ENCODE measurements at regions not wholly inside any gene's neighbourhood (a gene's known extent, or its start where the extent isn't known, plus 50 kb on each side); places are given as distances from the start of the nearest gene placed in this dataset.

DNA sequence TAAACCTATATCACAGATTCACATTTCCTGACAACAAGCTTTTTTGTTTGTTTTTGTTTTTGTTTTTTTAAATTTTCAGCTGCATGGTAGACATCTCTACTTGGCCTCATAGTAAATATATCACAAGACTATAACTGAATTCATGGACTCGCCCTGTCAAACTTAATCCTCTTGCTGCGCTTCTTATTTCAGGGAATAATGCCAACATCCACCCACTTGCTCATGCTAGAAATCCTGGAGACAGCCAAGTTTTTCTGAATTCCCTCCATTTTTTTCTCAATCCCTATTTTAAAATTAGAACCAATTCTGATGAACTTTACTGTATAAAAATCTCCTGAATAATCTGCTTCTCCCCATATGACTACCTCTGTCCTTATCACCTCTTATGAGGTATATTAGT, 283.6 kb upstream of the RPS23 start:
- Histone ChIP-seq H3K36me3 (no peaks in the 10 kb centered on the region), H3K9me3 (no peaks in the 10 kb centered on the region), H3K27ac (no peak overlapping the region), H3K4me1 (no peaks in the 10 kb centered on the region), H3K4me3 (no peak overlapping the region), H3K27me3 (no peaks in the 10 kb centered on the region)
- no peak for DNase-seq (ENCODE audit: low spot score in 2 of 2)
- intact Hi-C loops (cut with DNase I; ENCODE audit: low total_unique reads), result no loop called here
- TF ChIP-seq POLR2A (IDR thresholded peaks at IDR 0.05) (no peak), POLR2AphosphoS5 (IDR thresholded peaks at IDR 0.05) (no peak)
- TF ChIP-seq, protein P1, sequence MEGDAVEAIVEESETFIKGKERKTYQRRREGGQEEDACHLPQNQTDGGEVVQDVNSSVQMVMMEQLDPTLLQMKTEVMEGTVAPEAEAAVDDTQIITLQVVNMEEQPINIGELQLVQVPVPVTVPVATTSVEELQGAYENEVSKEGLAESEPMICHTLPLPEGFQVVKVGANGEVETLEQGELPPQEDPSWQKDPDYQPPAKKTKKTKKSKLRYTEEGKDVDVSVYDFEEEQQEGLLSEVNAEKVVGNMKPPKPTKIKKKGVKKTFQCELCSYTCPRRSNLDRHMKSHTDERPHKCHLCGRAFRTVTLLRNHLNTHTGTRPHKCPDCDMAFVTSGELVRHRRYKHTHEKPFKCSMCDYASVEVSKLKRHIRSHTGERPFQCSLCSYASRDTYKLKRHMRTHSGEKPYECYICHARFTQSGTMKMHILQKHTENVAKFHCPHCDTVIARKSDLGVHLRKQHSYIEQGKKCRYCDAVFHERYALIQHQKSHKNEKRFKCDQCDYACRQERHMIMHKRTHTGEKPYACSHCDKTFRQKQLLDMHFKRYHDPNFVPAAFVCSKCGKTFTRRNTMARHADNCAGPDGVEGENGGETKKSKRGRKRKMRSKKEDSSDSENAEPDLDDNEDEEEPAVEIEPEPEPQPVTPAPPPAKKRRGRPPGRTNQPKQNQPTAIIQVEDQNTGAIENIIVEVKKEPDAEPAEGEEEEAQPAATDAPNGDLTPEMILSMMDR (IDR thresholded peaks at IDR 0.05), result no peak

DNA sequence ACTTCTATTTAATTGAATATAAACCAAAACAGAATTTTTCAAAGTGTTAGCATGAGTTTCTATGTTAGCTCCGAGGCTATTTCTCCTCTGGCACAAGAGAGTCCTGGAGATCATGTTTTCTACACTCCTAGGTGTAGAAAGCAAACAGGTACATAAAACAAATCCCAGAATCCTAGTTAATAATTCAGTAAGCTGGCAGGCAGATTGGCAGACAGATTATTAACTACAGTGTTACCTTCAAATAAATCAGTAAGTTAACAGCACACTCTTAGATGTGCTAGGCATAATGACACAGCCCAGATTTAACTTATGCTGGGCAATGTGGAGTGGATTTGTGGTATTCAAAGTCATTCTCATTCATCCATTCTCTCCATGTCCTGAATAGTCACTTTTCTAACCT, 282.8 kb upstream of the RPS23 start:
- H3K9me3 ChIP-seq, result no peaks in the 10 kb centered on the region
- H3K27ac ChIP-seq, result no peak overlapping the region
- no peaks in the 10 kb centered on the region for H3K4me1 ChIP-seq
- TF ChIP-seq, protein P1 (IDR thresholded peaks at IDR 0.05), result no peak
- TF ChIP-seq POLR2AphosphoS5 (IDR thresholded peaks at IDR 0.05), result no peak
- DNase-seq (ENCODE audit: low spot score in 2 of 2), result no peak
- no peaks in the 10 kb centered on the region for H3K36me3 ChIP-seq
- no peaks in the 10 kb centered on the region for H3K27me3 ChIP-seq
- intact Hi-C loops (cut with DNase I; ENCODE audit: low total_unique reads), result no loop called here
- H3K4me3 ChIP-seq, result no peak overlapping the region

DNA sequence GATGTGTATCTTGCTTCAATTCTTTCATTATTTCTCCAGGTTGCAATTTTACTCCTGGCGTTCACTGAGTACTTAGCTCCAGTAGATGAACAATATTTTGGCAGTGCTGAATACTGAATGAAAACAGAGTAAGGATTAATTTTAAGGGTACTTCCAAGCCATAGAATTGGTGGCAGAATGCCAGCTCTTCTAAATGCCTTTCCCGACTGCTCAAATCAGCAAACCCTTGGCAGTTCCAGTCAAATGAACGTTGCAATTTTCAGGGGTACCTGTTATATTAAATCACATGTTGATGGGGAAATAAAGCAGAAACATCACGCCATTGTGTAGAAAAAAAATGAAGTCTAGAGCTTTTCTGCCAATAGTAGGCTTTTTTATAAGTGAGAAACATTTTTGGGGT, 282.4 kb upstream of the RPS23 start:
- no peaks in the 10 kb centered on the region for H3K36me3 ChIP-seq
- H3K27ac ChIP-seq, result no peak overlapping the region
- H3K27me3 ChIP-seq, result no peaks in the 10 kb centered on the region
- intact Hi-C loops (cut with DNase I; ENCODE audit: low total_unique reads), result no loop called here
- no peaks in the 10 kb centered on the region for H3K9me3 ChIP-seq
- H3K4me3 ChIP-seq, result no peak overlapping the region
- no peak for TF ChIP-seq POLR2A (IDR thresholded peaks at IDR 0.05)
- no peak for TF ChIP-seq POLR2AphosphoS5 (IDR thresholded peaks at IDR 0.05)
- TF ChIP-seq, protein P1 (IDR thresholded peaks at IDR 0.05), result no peak
- H3K4me1 ChIP-seq, result no peaks in the 10 kb centered on the region
- DNase-seq (ENCODE audit: low spot score in 2 of 2), result no peak

DNA sequence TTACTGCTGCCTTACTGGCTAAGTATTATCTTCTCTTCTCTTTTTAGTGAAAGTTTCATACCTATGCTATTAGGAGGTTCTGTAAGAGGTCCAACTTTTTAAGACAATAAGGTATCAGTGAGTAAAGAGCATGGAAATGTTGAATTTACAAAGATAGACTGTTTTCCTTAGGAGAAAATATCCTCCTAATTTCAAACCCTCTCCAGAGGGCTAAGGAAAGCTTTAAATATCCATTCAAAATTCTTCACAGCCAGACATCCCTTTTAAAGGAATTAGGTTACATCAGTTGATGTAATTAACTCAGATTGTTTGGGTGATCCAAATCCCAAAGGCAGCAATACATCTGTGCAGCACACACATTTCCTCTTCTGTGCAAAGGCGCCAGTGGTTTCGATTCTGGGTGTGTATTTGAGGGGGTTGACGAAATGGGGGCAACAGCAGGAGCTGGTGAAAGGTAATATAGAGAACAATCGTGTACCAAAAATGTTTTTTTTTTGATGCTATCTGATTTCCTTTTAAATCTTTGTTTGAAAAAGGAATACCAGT, 273.8 kb upstream of the RPS23 start:
- TF ChIP-seq POLR2A (IDR thresholded peaks at IDR 0.05) (no peak), POLR2AphosphoS5 (IDR thresholded peaks at IDR 0.05) (no peak)
- TF ChIP-seq, protein P1 (IDR thresholded peaks at IDR 0.05), result no peak
- intact Hi-C loops (cut with DNase I; ENCODE audit: low total_unique reads), result loop anchor here (10.0 kb wide), 1 partner anchor 363 kb away; no protein-coding TSS in a partner anchor
- Histone ChIP-seq H3K27ac (no peak overlapping the region), H3K4me3 (no peak overlapping the region), H3K4me1 (no peaks in the 10 kb centered on the region), H3K27me3 (no peaks in the 10 kb centered on the region), H3K36me3 (no peaks in the 10 kb centered on the region), H3K9me3 (no peaks in the 10 kb centered on the region)
- DNase-seq (ENCODE audit: low spot score in 2 of 2), result no peak

DNA sequence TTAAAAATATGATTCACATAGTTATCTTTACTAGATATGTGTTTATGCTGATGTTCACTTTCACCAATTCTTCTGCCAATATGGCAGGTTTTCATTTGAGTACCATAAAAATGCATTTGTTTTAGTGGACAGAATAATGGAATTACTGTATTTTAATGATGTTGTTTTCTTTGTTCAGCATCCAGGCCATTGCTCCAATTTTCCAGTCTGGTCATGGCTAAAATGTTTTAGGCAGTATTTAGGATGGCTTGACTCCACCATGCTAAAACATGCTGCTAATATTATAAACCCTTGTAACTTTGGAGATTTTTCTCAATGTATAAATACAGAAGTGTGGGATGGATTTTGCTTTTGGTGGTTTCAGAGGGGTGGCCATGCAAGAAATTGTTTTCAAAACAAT, 273.0 kb upstream of the RPS23 start:
- intact Hi-C loops (cut with DNase I; ENCODE audit: low total_unique reads), result loop anchor here (10.0 kb wide), 1 partner anchor 364 kb away; no protein-coding TSS in a partner anchor
- no peak for DNase-seq (ENCODE audit: low spot score in 2 of 2)
- no peak for TF ChIP-seq POLR2AphosphoS5 (IDR thresholded peaks at IDR 0.05)
- TF ChIP-seq, protein P1 (IDR thresholded peaks at IDR 0.05), result no peak
- no peak for TF ChIP-seq POLR2A (IDR thresholded peaks at IDR 0.05)

More for the DNA sequence above, 273.0 kb upstream of the RPS23 start:
- no peaks in the 10 kb centered on the region for H3K9me3 ChIP-seq
- H3K36me3 ChIP-seq, result no peaks in the 10 kb centered on the region
- no peak overlapping the region for H3K4me3 ChIP-seq
- no peaks in the 10 kb centered on the region for H3K27me3 ChIP-seq
- no peaks in the 10 kb centered on the region for H3K4me1 ChIP-seq
- no peak overlapping the region for H3K27ac ChIP-seq
